ENCODE measurements at regions not wholly inside any gene's neighbourhood (a gene's known extent, or its start where the extent isn't known, plus 50 kb on each side); places are given as distances from the start of the nearest gene placed in this dataset.

- TF ChIP-seq RAD21 (IDR thresholded peaks at IDR 0.05; ENCODE audit: low read depth) (no peak), CEBPB (IDR thresholded peaks at IDR 0.05) (no peak), REST (IDR thresholded peaks at IDR 0.05; ENCODE audit: low read depth) (no peak), EP300 (IDR thresholded peaks at IDR 0.05; ENCODE audit: borderline replicate concordance) (no peak)
These were observed 229.4 kb downstream of the SI start for GRCh38 chr3:164848923-164849322.

- no peak for TF ChIP-seq EGR1 (IDR thresholded peaks at IDR 0.05)
- TF ChIP-seq FOXM1 (IDR thresholded peaks at IDR 0.05; ENCODE audit: borderline replicate concordance, low read depth) = no peak
- no peak for TF ChIP-seq MAX (IDR thresholded peaks at IDR 0.05)
- no peak for TF ChIP-seq CEBPB (IDR thresholded peaks at IDR 0.05)
- TF ChIP-seq TEAD4 (IDR thresholded peaks at IDR 0.05) = no peak
- no peak for TF ChIP-seq USF1 (IDR thresholded peaks at IDR 0.05)
- no peak for TF ChIP-seq ZBTB7A (IDR thresholded peaks at IDR 0.05; ENCODE audit: low read depth)
- no peak for TF ChIP-seq TAF1 (IDR thresholded peaks at IDR 0.05; ENCODE audit: low read depth)
- no peak for TF ChIP-seq YY1 (IDR thresholded peaks at IDR 0.05; ENCODE audit: low read depth)
- no peak for TF ChIP-seq EP300 (IDR thresholded peaks at IDR 0.05; ENCODE audit: borderline replicate concordance)
- no peak for TF ChIP-seq TCF12 (IDR thresholded peaks at IDR 0.05; ENCODE audit: low read depth)
- no peak for TF ChIP-seq REST (IDR thresholded peaks at IDR 0.05; ENCODE audit: low read depth)
- no peak for TF ChIP-seq RAD21 (IDR thresholded peaks at IDR 0.05; ENCODE audit: low read depth)
- TF ChIP-seq CREB1 (IDR thresholded peaks at IDR 0.05; ENCODE audit: low read depth) = no peak
- TF ChIP-seq NFIC (IDR thresholded peaks at IDR 0.05) = no peak
These were observed 232.6 kb downstream of the SI start for GRCh38 chr3:164845739-164846138.

- TF ChIP-seq REST (IDR thresholded peaks at IDR 0.05; ENCODE audit: low read depth) (no peak), CEBPB (IDR thresholded peaks at IDR 0.05) (no peak), CREB1 (IDR thresholded peaks at IDR 0.05; ENCODE audit: low read depth) (no peak), TEAD4 (IDR thresholded peaks at IDR 0.05) (no peak), EGR1 (IDR thresholded peaks at IDR 0.05) (no peak), ZBTB7A (IDR thresholded peaks at IDR 0.05; ENCODE audit: low read depth) (no peak)
These were observed 246.1 kb downstream of the SI start for GRCh38 chr3:164832216-164832615.

GRCh38 chr3:164818318-164818717 is 260.0 kb downstream of the SI start:
- no peak for TF ChIP-seq YY1 (IDR thresholded peaks at IDR 0.05; ENCODE audit: low read depth)
- TF ChIP-seq CEBPB (IDR thresholded peaks at IDR 0.05) = no peak

- TF ChIP-seq EP300 (IDR thresholded peaks at IDR 0.05; ENCODE audit: borderline replicate concordance) = no peak
- TF ChIP-seq REST (IDR thresholded peaks at IDR 0.05; ENCODE audit: low read depth) = no peak
- TF ChIP-seq ZBTB7A (IDR thresholded peaks at IDR 0.05; ENCODE audit: low read depth) = no peak
These were observed 264.2 kb downstream of the SI start for GRCh38 chr3:164814106-164814505.
